IPS DF 6.9 (cell line): ENCODE measurements at regions not wholly inside any gene's neighbourhood (a gene's known extent, or its start where the extent isn't known, plus 50 kb on each side); places are given as distances from the start of the nearest gene placed in this dataset.
"Not testable (repeated sequence)": the region's sequence is repeated elsewhere in the genome, so short reads cannot be mapped to it uniquely, and the experiment has no call there.

ENCODE experiments used
- DNase-seq: peaks from one replicate; pipeline ENCODE4 v3.0.0-alpha.2; 2013; ENCODE audit warnings: low read depth, low spot score
- H3K27ac ChIP-seq: one replicate; pipeline ENCODE4 v1.5.1; 2013; ENCODE audit warnings: low read length, control low read depth
- H3K27me3 ChIP-seq: 2 replicates; pipeline ENCODE4 v1.6.1; 2013; ENCODE audit warnings: mild to moderate bottlenecking, low read length; ENCODE audit not compliant: control insufficient read depth, insufficient read depth
- H3K36me3 ChIP-seq: 2 replicates; pipeline ENCODE4 v1.6.1; 2013; ENCODE audit warnings: low read length; ENCODE audit not compliant: control insufficient read depth, insufficient read depth
- H3K4me1 ChIP-seq: 2 replicates; pipeline ENCODE4 v1.6.1; 2013; ENCODE audit warnings: low read length; ENCODE audit not compliant: control insufficient read depth, insufficient read depth
- H3K4me3 ChIP-seq: 2 replicates; pipeline ENCODE4 v1.5.1; 2013; ENCODE audit warnings: mild to moderate bottlenecking, low read length
- H3K9me3 ChIP-seq: 2 replicates; pipeline ENCODE4 v1.6.1; 2013; ENCODE audit warnings: low read length, inconsistent platforms; ENCODE audit not compliant: control insufficient read depth, insufficient read depth
- WGBS: extraction: QIAGEN DNeasy Blood & Tissue Kit; methylation state at CpG from one replicate; pipeline ENCODE4 v1.1.7; 2013; ENCODE audit warnings: mixed read lengths, missing lambda C conversion rate; ENCODE audit not compliant: insufficient read length, insufficient coverage; 5-methylcytosine and 5-hydroxymethylcytosine counted together

- H3K36me3 ChIP-seq: no peaks in the 10 kb centered on the region
- peak; percentile 48 for DNase-seq
- H3K4me3 ChIP-seq: no peak overlapping the region
- no peaks in the 10 kb centered on the region for H3K27me3 ChIP-seq
- no CpG with 5 or more reads among the region's 5 CpGs for WGBS
- H3K27ac ChIP-seq: no peak overlapping the region
- no peaks in the 10 kb centered on the region for H3K4me1 ChIP-seq
- no peaks in the 10 kb centered on the region for H3K9me3 ChIP-seq
Measured at GRCh38 chr6:105869835-105870440, 216.2 kb upstream of the PRDM1 start.

GRCh38 chr6:105868823-105869460 is 217.2 kb upstream of the PRDM1 start:
- no peaks in the 10 kb centered on the region for H3K9me3 ChIP-seq
- no CpG with 5 or more reads among the region's 2 CpGs for WGBS
- H3K4me3 ChIP-seq: no peak overlapping the region
- H3K4me1 ChIP-seq: no peaks in the 10 kb centered on the region
- no peak overlapping the region for H3K27ac ChIP-seq
- H3K36me3 ChIP-seq: no peaks in the 10 kb centered on the region
- no peaks in the 10 kb centered on the region for H3K27me3 ChIP-seq
- DNase-seq: no peak

GRCh38 chr6:105867821-105868220 is 218.3 kb upstream of the PRDM1 start:
- WGBS: no CpG with 5 or more reads among the region's 2 CpGs
- Histone ChIP-seq H3K4me1 (no peaks in the 10 kb centered on the region), H3K27ac (no peak overlapping the region), H3K4me3 (no peak overlapping the region), H3K9me3 (no peaks in the 10 kb centered on the region), H3K27me3 (no peaks in the 10 kb centered on the region), H3K36me3 (no peaks in the 10 kb centered on the region)
- DNase-seq: no peak

GRCh38 chr6:105867277-105867676 is 218.9 kb upstream of the PRDM1 start:
- Histone ChIP-seq H3K4me3 (no peak overlapping the region), H3K27me3 (no peaks in the 10 kb centered on the region), H3K4me1 (no peaks in the 10 kb centered on the region), H3K9me3 (no peaks in the 10 kb centered on the region), H3K27ac (no peak overlapping the region), H3K36me3 (no peaks in the 10 kb centered on the region)
- no peak for DNase-seq
- no CpG with 5 or more reads among the region's 5 CpGs for WGBS

GRCh38 chr6:105862936-105863607 is 223.1 kb upstream of the PRDM1 start:
- H3K4me1 ChIP-seq: no peaks in the 10 kb centered on the region
- no CpG with 5 or more reads among the region's 5 CpGs for whole genome bisulfite sequencing
- H3K4me3 ChIP-seq: no peak overlapping the region
- H3K9me3 ChIP-seq: no peaks in the 10 kb centered on the region
- H3K27ac ChIP-seq: no peak overlapping the region
- no peak for DNase-seq
- H3K27me3 ChIP-seq: no peaks in the 10 kb centered on the region
- no peaks in the 10 kb centered on the region for H3K36me3 ChIP-seq

GRCh38 chr6:105860927-105861326 is 225.2 kb upstream of the PRDM1 start:
- H3K27ac ChIP-seq, H3K4me3 ChIP-seq, H3K9me3 ChIP-seq, DNase-seq, H3K27me3 ChIP-seq, H3K4me1 ChIP-seq, H3K36me3 ChIP-seq: not testable (repeated sequence)

- no CpG with 5 or more reads among the region's 1 CpG for WGBS
Measured at GRCh38 chr6:105859457-105859856, 226.7 kb upstream of the PRDM1 start.

GRCh38 chr6:105858639-105859038 is 227.5 kb upstream of the PRDM1 start:
- DNase-seq, H3K27ac ChIP-seq, H3K4me3 ChIP-seq, H3K36me3 ChIP-seq, H3K9me3 ChIP-seq, H3K27me3 ChIP-seq, H3K4me1 ChIP-seq: not testable (repeated sequence)
- WGBS: no CpG with 5 or more reads among the region's 3 CpGs

More at GRCh38 chr6:105859457-105859856, 226.7 kb upstream of the PRDM1 start:
- Histone ChIP-seq H3K4me1 (no peaks in the 10 kb centered on the region), H3K4me3 (no peak overlapping the region), H3K27me3 (no peaks in the 10 kb centered on the region), H3K27ac (no peak overlapping the region), H3K9me3 (no peaks in the 10 kb centered on the region), H3K36me3 (no peaks in the 10 kb centered on the region)
- no peak for DNase-seq

GRCh38 chr6:105855433-105855832 is 230.7 kb upstream of the PRDM1 start:
- Histone ChIP-seq H3K4me1 (no peaks in the 10 kb centered on the region), H3K27ac (no peak overlapping the region), H3K4me3 (no peak overlapping the region), H3K36me3 (no peaks in the 10 kb centered on the region), H3K9me3 (no peaks in the 10 kb centered on the region), H3K27me3 (no peaks in the 10 kb centered on the region)
- DNase-seq: no peak
- no CpG with 5 or more reads among the region's 7 CpGs for WGBS

GRCh38 chr6:105853979-105854378 is 232.2 kb upstream of the PRDM1 start:
- H3K27ac ChIP-seq, H3K27me3 ChIP-seq, H3K36me3 ChIP-seq, H3K9me3 ChIP-seq, H3K4me3 ChIP-seq, DNase-seq, H3K4me1 ChIP-seq: not testable (repeated sequence)
- WGBS: no CpG with 5 or more reads among the region's 33 CpGs

- no peak for DNase-seq
- H3K4me3 ChIP-seq: no peak overlapping the region
- H3K9me3 ChIP-seq: no peaks in the 10 kb centered on the region
- no peaks in the 10 kb centered on the region for H3K4me1 ChIP-seq
- no peaks in the 10 kb centered on the region for H3K27me3 ChIP-seq
- WGBS: no CpG with 5 or more reads among the region's 4 CpGs
- H3K27ac ChIP-seq: no peak overlapping the region
- H3K36me3 ChIP-seq: no peaks in the 10 kb centered on the region
Measured at GRCh38 chr6:105851606-105852005, 234.5 kb upstream of the PRDM1 start.
